K562 (cell line): ENCODE measurements at regions not wholly inside any gene's neighbourhood (a gene's known extent, or its start where the extent isn't known, plus 50 kb on each side); places are given as distances from the start of the nearest gene placed in this dataset.

Source experiments
- ATAC-seq: fragments of 200-7000 bp; cut with Tn5 transposase; 3 replicates; pipeline ENCODE4 v1.9.1; 2020; ENCODE audit warnings: moderate library complexity
- BruUV-seq: library from RNA; stranded (reverse); fragments of 400-500 nt; replicated peaks from 2 replicates; lab custom pipeline; 2021; lab: Mats Ljungman, UMichigan
- CTCF ChIA-PET: fragments of 300-600 bp; formaldehyde crosslinking; extraction: SDS; loops from one replicate; lab custom pipeline; 2021; ENCODE audit warnings: low intra/inter-chr PET ratio; lab: Yijun Ruan, JAX
- POLR2A ChIA-PET: fragments of 300-600, 350-650 bp; sonication (Branson Sonifier 250); formaldehyde crosslinking; extraction: SDS; loops from one replicate; lab custom pipeline; 2021; ENCODE audit warnings: antibody characterized with exemption, inconsistent platforms; lab: Yijun Ruan, JAX
- DNase-seq, 4 experiments: peaks; one replicate each; pipeline versions ENCODE4 v3.0.0 to v3.0.0-alpha.2; 2011 to 2018; ENCODE audit warnings: low spot score in 3 of 4, mixed read lengths in 3 of 4; ENCODE audit errors: extremely low read depth in 1 of 4
- FAIRE-seq: peaks from 2 replicates; lab custom pipeline; 2011; peaks lifted over from hg19 to GRCh38; lab: Jason Lieb, UNC
- H2AFZ ChIP-seq: 2 replicates; pipeline ENCODE4 v1.6.0; 2011; ENCODE audit warnings: low read depth, low read length, control low read depth, inconsistent platforms
- H3K27ac ChIP-seq: fragments of 200-600 bp; 3 replicates; pipeline ENCODE4 v1.8.0; 2011; ENCODE audit warnings: low read depth, mild to moderate bottlenecking, control low read depth, inconsistent platforms, low read length, moderate library complexity, mixed read lengths; ENCODE audit errors: extremely low read depth
- H3K27me3 ChIP-seq, 2 experiments: fragments of 300-600 bp in 1 of 2; 2 replicates in 1 of 2; 3 replicates in 1 of 2; pipeline versions ENCODE4 v1.6.0 to v1.8.0; 2011; ENCODE audit warnings: inconsistent platforms in 2 of 2, low read length in 2 of 2, mild to moderate bottlenecking in 1 of 2, mixed read lengths in 1 of 2, moderate library complexity in 1 of 2; ENCODE audit not compliant: control insufficient read depth in 2 of 2, insufficient read depth in 2 of 2
- H3K36me3 ChIP-seq: fragments of 300-600 bp; 3 replicates; pipeline ENCODE4 v1.8.0; 2011; ENCODE audit warnings: mild to moderate bottlenecking, low read length, inconsistent platforms; ENCODE audit not compliant: control insufficient read depth, insufficient read depth
- H3K4me1 ChIP-seq, 2 experiments: fragments of 200-600 bp in 1 of 2; replicated peaks in 1 of 2; 2 replicates in 1 of 2; 3 replicates in 1 of 2; pipeline versions ENCODE4 v1.5.1 to v1.8.0; 2011; ENCODE audit warnings: inconsistent platforms in 2 of 2, low read length in 2 of 2, mild to moderate bottlenecking in 1 of 2, mixed read lengths in 1 of 2, moderate library complexity in 1 of 2; ENCODE audit not compliant: control insufficient read depth in 2 of 2, insufficient read depth in 2 of 2
- H3K4me2 ChIP-seq: 2 replicates; pipeline ENCODE4 v1.6.1; 2011; ENCODE audit warnings: low read length, control low read depth, inconsistent platforms, mixed read lengths; ENCODE audit not compliant: insufficient read depth
- H3K4me3 ChIP-seq: fragments of 200-600 bp; sonication (generic), shearing (Covaris generic); 2 replicates; pipeline ENCODE4 v1.5.1; 2016; ENCODE audit warnings: control low read depth, inconsistent platforms
- H3K79me2 ChIP-seq: fragments of 200-600 bp; 3 replicates; pipeline ENCODE4 v1.8.0; 2011; ENCODE audit warnings: low read length, inconsistent platforms; ENCODE audit not compliant: control insufficient read depth, insufficient read depth
- H3K9ac ChIP-seq, 2 experiments: 2 replicates each; pipeline versions ENCODE4 v1.6.0 to v1.6.1; 2011; ENCODE audit warnings: low read depth in 2 of 2, low read length in 2 of 2, control low read depth in 1 of 2, inconsistent platforms in 1 of 2, mild to moderate bottlenecking in 1 of 2, mixed read lengths in 1 of 2; ENCODE audit not compliant: insufficient read depth in 1 of 2
- H3K9me1 ChIP-seq: one replicate; pipeline ENCODE4 v1.6.0; 2011; ENCODE audit warnings: inconsistent platforms, mild to moderate bottlenecking, low read length, moderate library complexity; ENCODE audit not compliant: control insufficient read depth, insufficient read depth
- H3K9me3 ChIP-seq: replicated peaks from 2 replicates; pipeline ENCODE4 v1.5.1; 2011; ENCODE audit warnings: low read depth, low read length, inconsistent platforms; ENCODE audit not compliant: control insufficient read depth, insufficient read depth
- H4K20me1 ChIP-seq: replicated peaks from 2 replicates; pipeline ENCODE4 v1.6.1; 2011; ENCODE audit warnings: low read length, inconsistent platforms, mixed read lengths; ENCODE audit not compliant: control insufficient read depth, insufficient read depth
- CHD4 ChIP-seq: fragments of 200-600 bp; sonication (generic); IDR thresholded peaks from 3 replicates; pipeline ENCODE4 v1.6.1; 2012; ENCODE audit warnings: low read depth, mild to moderate bottlenecking, mixed read lengths, low read length, inconsistent platforms; ENCODE audit not compliant: insufficient read depth, insufficient replicate concordance, poor library complexity, severe bottlenecking
- HMG20B ChIP-seq: fragments of 250-450 bp; sonication (Bioruptor Pico); IDR thresholded peaks from 2 replicates; pipeline ENCODE4 v1.5.0; 2021; ENCODE audit warnings: mild to moderate bottlenecking
- HNRNPH1 ChIP-seq: fragments of 200-400 bp; formaldehyde crosslinking; optimal IDR thresholded peaks from 2 replicates; pipeline ENCODE3; 2017; ENCODE audit warnings: low read depth, mild to moderate bottlenecking, low read length, moderate library complexity
- MEIS2 ChIP-seq: fragments of 450-650 bp; IDR thresholded peaks from 2 replicates; pipeline ENCODE4 v1.6.1; 2014; ENCODE audit warnings: mild to moderate bottlenecking; ENCODE audit not compliant: partially characterized antibody
- PHF8 ChIP-seq: fragments of 200-600 bp; sonication (generic); IDR thresholded peaks from 2 replicates; pipeline ENCODE4 v1.6.1; 2012; ENCODE audit warnings: mixed run types, mild to moderate bottlenecking, inconsistent platforms, low read length, moderate library complexity, borderline replicate concordance
- POLR2AphosphoS5 ChIP-seq: IDR thresholded peaks from 2 replicates; pipeline ENCODE4 v1.6.1; 2011; ENCODE audit warnings: mild to moderate bottlenecking, low read depth, low read length, moderate library complexity; ENCODE audit not compliant: control insufficient read depth, insufficient read depth
- SNIP1 ChIP-seq: fragments of 450-650 bp; IDR thresholded peaks from 2 replicates; pipeline ENCODE4 v1.7.1; 2017; ENCODE audit warnings: low read depth, mild to moderate bottlenecking
- SNRNP70 ChIP-seq: fragments of 200-400 bp; formaldehyde crosslinking; optimal IDR thresholded peaks from 2 replicates; pipeline ENCODE3; 2017; ENCODE audit warnings: low read depth, low read length
- SREBF1 ChIP-seq: fragments of 150-350 bp; IDR thresholded peaks from 2 replicates; pipeline ENCODE4 v1.6.1; 2014; ENCODE audit warnings: antibody characterized with exemption, low read depth, low read length, borderline replicate concordance
- WGBS: fragments of 100-300 bp; shearing (Covaris generic); methylation state at CpG from one replicate; pipeline ENCODE4 v1.1.6; 2016; ENCODE audit warnings: low coverage, mixed read lengths; ENCODE audit not compliant: insufficient coverage; ENCODE audit errors: missing lambda C conversion rate; 5-methylcytosine and 5-hydroxymethylcytosine counted together
- in situ Hi-C: fragments of 300-500 bp; cut with MboI; formaldehyde crosslinking; loops from 4 replicates; pipeline ENCODE4 v1.15.0; 2018; ENCODE audit warnings: inconsistent platforms, mixed read lengths
- intact Hi-C: fragments of 100-400 bp; cut with micrococcal nuclease; formaldehyde crosslinking; loops from 2 replicates; pipeline ENCODE4 v1.14.2; 2022
- TF ChIP-seq, protein P1 (sequence below): fragments of 250-450 bp; sonication (Bioruptor Pico); IDR thresholded peaks from 2 replicates; pipeline ENCODE4 v1.8.0; 2022; ENCODE audit warnings: inconsistent platforms, mild to moderate bottlenecking, moderate library complexity, borderline replicate concordance
- TF ChIP-seq, protein P2 (sequence below): fragments of 200-800 bp; sonication (Bioruptor generic); IDR thresholded peaks from 2 replicates; pipeline ENCODE4 v1.6.1; 2017; ENCODE audit warnings: missing genetic modification characterization, missing compliant biosample characterization
- TF ChIP-seq, protein P3 (sequence below): sonication (generic); formaldehyde crosslinking; IDR thresholded peaks from 2 replicates; pipeline ENCODE4 v1.8.0; 2022; ENCODE audit warnings: mild to moderate bottlenecking, missing genetic modification reagents
- TF ChIP-seq, protein P4 (sequence below): fragments of 450-650 bp; formaldehyde crosslinking; IDR thresholded peaks from 2 replicates; pipeline ENCODE4 v1.4.0; 2020; ENCODE audit warnings: mild to moderate bottlenecking

DNA sequence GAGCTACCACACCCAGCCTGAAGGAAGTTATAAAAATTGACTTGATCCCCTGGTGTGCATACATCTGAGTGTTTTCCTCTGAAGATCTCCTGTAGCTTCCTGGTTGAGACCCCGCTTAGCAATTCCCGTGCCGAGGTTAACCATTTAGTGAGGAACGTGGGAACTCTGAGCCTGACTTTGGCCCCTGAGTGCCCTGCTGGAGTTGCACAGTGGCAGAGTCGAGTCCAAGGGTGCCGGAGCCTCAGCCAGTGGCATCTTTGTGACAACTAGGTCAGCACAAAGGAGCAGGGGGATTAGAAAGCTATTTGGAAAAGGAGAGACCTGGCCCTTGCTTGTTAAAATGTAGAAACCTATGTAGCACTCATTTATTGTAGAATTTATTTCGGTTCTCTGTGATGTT lies 561.2 kb upstream of the SALL3 start:
- CTCF ChIA-PET, result no interaction called here
- ATAC-seq (no peak), FAIRE-seq (no peak), DNase-seq (no peak)
- H3K4me2 ChIP-seq, result no peak overlapping the region
- H3K9ac ChIP-seq, result no peak overlapping the region
- in situ Hi-C loops, result no loop called here
- no peak overlapping the region for H3K27ac ChIP-seq
- TF ChIP-seq SNRNP70, result no peak
- no peak for TF ChIP-seq MEIS2
- TF ChIP-seq, protein P1, sequence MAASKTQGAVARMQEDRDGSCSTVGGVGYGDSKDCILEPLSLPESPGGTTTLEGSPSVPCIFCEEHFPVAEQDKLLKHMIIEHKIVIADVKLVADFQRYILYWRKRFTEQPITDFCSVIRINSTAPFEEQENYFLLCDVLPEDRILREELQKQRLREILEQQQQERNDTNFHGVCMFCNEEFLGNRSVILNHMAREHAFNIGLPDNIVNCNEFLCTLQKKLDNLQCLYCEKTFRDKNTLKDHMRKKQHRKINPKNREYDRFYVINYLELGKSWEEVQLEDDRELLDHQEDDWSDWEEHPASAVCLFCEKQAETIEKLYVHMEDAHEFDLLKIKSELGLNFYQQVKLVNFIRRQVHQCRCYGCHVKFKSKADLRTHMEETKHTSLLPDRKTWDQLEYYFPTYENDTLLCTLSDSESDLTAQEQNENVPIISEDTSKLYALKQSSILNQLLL (CRISPR knock-in tag), result no peak
- TF ChIP-seq, protein P2, sequence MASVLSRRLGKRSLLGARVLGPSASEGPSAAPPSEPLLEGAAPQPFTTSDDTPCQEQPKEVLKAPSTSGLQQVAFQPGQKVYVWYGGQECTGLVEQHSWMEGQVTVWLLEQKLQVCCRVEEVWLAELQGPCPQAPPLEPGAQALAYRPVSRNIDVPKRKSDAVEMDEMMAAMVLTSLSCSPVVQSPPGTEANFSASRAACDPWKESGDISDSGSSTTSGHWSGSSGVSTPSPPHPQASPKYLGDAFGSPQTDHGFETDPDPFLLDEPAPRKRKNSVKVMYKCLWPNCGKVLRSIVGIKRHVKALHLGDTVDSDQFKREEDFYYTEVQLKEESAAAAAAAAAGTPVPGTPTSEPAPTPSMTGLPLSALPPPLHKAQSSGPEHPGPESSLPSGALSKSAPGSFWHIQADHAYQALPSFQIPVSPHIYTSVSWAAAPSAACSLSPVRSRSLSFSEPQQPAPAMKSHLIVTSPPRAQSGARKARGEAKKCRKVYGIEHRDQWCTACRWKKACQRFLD (CRISPR knock-in tag), result no peak
- no peak for TF ChIP-seq SREBF1
- no peak for TF ChIP-seq HNRNPH1
- no peak for TF ChIP-seq CHD4
- TF ChIP-seq POLR2AphosphoS5, result no peak
- TF ChIP-seq PHF8, result no peak
- TF ChIP-seq HMG20B, result no peak
- TF ChIP-seq, protein P3, sequence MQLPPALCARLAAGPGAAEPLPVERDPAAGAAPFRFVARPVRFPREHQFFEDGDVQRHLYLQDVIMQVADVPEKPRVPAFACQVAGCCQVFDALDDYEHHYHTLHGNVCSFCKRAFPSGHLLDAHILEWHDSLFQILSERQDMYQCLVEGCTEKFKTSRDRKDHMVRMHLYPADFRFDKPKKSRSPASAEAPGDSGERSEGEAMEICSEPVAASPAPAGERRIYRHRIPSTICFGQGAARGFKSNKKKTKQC (CRISPR knock-in tag), result no peak
- TF ChIP-seq SNIP1, result no peak
- TF ChIP-seq, protein P4, sequence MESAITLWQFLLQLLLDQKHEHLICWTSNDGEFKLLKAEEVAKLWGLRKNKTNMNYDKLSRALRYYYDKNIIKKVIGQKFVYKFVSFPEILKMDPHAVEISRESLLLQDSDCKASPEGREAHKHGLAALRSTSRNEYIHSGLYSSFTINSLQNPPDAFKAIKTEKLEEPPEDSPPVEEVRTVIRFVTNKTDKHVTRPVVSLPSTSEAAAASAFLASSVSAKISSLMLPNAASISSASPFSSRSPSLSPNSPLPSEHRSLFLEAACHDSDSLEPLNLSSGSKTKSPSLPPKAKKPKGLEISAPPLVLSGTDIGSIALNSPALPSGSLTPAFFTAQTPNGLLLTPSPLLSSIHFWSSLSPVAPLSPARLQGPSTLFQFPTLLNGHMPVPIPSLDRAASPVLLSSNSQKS (CRISPR knock-in tag), result no peak
- H2AFZ ChIP-seq, result no peak overlapping the region
- intact Hi-C loops, result no loop called here
- BruUV-seq, result no TSS peak
- H3K79me2 ChIP-seq, result no peaks in the 10 kb centered on the region
- H3K9me3 ChIP-seq, result no peaks in the 10 kb centered on the region
- H3K9me1 ChIP-seq, result no peaks in the 10 kb centered on the region
- peaks cover 0 to 6% of the 10 kb centered on the region in 2 experiments; a peak in 2 of 5 replicates for H3K27me3 ChIP-seq
- WGBS, result 2% methylated on average over 6 of the region's 7 CpGs
- POLR2A ChIA-PET, result interaction anchor here (0.7 kb wide), 1 partner anchor 16 kb away, joined by 3 read pairs; no protein-coding TSS in a partner anchor
- no peaks in the 10 kb centered on the region for H3K36me3 ChIP-seq
- H3K4me1 ChIP-seq, result no peaks in the 10 kb centered on the region
- no peaks in the 10 kb centered on the region for H4K20me1 ChIP-seq
- H3K4me3 ChIP-seq, result no peak overlapping the region
